GM12878 (cell line): ENCODE measurements at regions not wholly inside any gene's neighbourhood (a gene's known extent, or its start where the extent isn't known, plus 50 kb on each side); places are given as distances from the start of the nearest gene placed in this dataset.

Source experiments
- ASH2L ChIP-seq: fragments of 300-600, 200-600 bp; sonication (generic); IDR thresholded peaks from 2 replicates; pipeline ENCODE4 v1.6.1; 2017; ENCODE audit warnings: low read depth, mild to moderate bottlenecking, borderline replicate concordance
- BCL3 ChIP-seq: IDR thresholded peaks from 2 replicates; pipeline ENCODE4 v1.6.1; 2011; ENCODE audit warnings: borderline replicate concordance, low read depth, mild to moderate bottlenecking, moderate library complexity, low read length; ENCODE audit not compliant: insufficient read depth, poor library complexity, severe bottlenecking
- CHD1 ChIP-seq: IDR thresholded peaks from 2 replicates; pipeline ENCODE4 v1.6.1; 2012; ENCODE audit warnings: low read depth, low read length, improper control_type of control experiment
- CTCF ChIP-seq, 3 experiments: IDR thresholded peaks in 2 of 3; conservative IDR thresholded peaks in 1 of 3; 2 replicates each; pipeline ENCODE4 v1.5.1; 2011; ENCODE audit warnings: low read depth in 3 of 3, low read length in 3 of 3, mild to moderate bottlenecking in 3 of 3, control low read depth in 2 of 3, moderate library complexity in 2 of 3, inconsistent platforms in 1 of 3, mixed read lengths in 1 of 3; ENCODE audit not compliant: control insufficient read depth in 2 of 3, insufficient read depth in 1 of 3; ENCODE audit errors: extremely low read depth in 1 of 3
- HDAC2 ChIP-seq: fragments of 200-600 bp; sonication (generic); IDR thresholded peaks from 2 replicates; pipeline ENCODE4 v1.6.1; 2017
- MLLT1 ChIP-seq: fragments of 450-650 bp; IDR thresholded peaks from 2 replicates; pipeline ENCODE4 v1.6.1; 2016; ENCODE audit warnings: mild to moderate bottlenecking
- PAX8 ChIP-seq: fragments of 450-650 bp; IDR thresholded peaks from 2 replicates; pipeline ENCODE4 v1.6.1; 2017; ENCODE audit warnings: mild to moderate bottlenecking, moderate library complexity
- RUNX3 ChIP-seq: IDR thresholded peaks from 2 replicates; pipeline ENCODE4 v1.6.1; 2012; ENCODE audit warnings: low read length, inconsistent platforms
- SPI1 ChIP-seq: IDR thresholded peaks from 2 replicates; pipeline ENCODE4 v1.6.1; 2011; ENCODE audit warnings: low read depth, mild to moderate bottlenecking, low read length, moderate library complexity, borderline replicate concordance; ENCODE audit not compliant: insufficient read depth
- ZNF207 ChIP-seq: fragments of 450-650 bp; IDR thresholded peaks from 2 replicates; pipeline ENCODE4 v1.6.1; 2014; ENCODE audit warnings: antibody characterized with exemption, mild to moderate bottlenecking, borderline replicate concordance

GRCh38 chr10:30749385-30749784 is 119.8 kb upstream of the LYZL2 start (continued):
- TF ChIP-seq ZNF207 (no peak), RUNX3 (no peak), PAX8 (no peak), HDAC2 (no peak), CHD1 (no peak), SPI1 (no peak), MLLT1 (no peak), ASH2L (no peak), CTCF (IDR thresholded peaks at IDR 0.05 in 2 of 3, conservative IDR thresholded peaks at IDR 0.05 in 1 of 3; ENCODE audit: control insufficient read depth in 2 of 3, extremely low read depth in 1 of 3, insufficient read depth in 1 of 3, low read depth in 3 of 3, low read length in 3 of 3) (no peak), BCL3 (no peak)
